GM12864 (cell line): ENCODE measurements at regions not wholly inside any gene's neighbourhood (a gene's known extent, or its start where the extent isn't known, plus 50 kb on each side); places are given as distances from the start of the nearest gene placed in this dataset.

Experiments used
- DNase-seq: peaks from one replicate; pipeline ENCODE4 v3.0.0-alpha.2; 2011; ENCODE audit warnings: low read depth
- H3K4me3 ChIP-seq: 2 replicates; pipeline ENCODE4 v1.5.1; 2011; ENCODE audit warnings: mild to moderate bottlenecking, low read depth, low read length, control low read depth
- CTCF ChIP-seq: IDR thresholded peaks from 2 replicates; pipeline ENCODE4 v1.5.1; 2011; ENCODE audit warnings: low read depth, mild to moderate bottlenecking, moderate library complexity, low read length, control low read depth, inconsistent platforms; ENCODE audit errors: missing control alignments

- DNase-seq, result no peak
- H3K4me3 ChIP-seq, result no peak overlapping the region
- TF ChIP-seq CTCF, result no peak
These were observed 171.5 kb downstream of the NUP210 start for GRCh38 chr3:13248640-13249039.

GRCh38 chr3:13245615-13245978, 172.4 kb upstream of the IQSEC1 start:
- no peak overlapping the region for H3K4me3 ChIP-seq
- TF ChIP-seq CTCF, result no peak
- no peak for DNase-seq

GRCh38 chr3:13243586-13243985, 170.4 kb upstream of the IQSEC1 start:
- DNase-seq, result no peak
- TF ChIP-seq CTCF, result no peak
- H3K4me3 ChIP-seq, result no peak overlapping the region

GRCh38 chr3:13242364-13242737, 169.1 kb upstream of the IQSEC1 start:
- TF ChIP-seq CTCF, result no peak

GRCh38 chr3:13241621-13242363, 168.6 kb upstream of the IQSEC1 start:
- TF ChIP-seq CTCF, result no peak
- no peak overlapping the region for H3K4me3 ChIP-seq
- DNase-seq, result no peak

More at GRCh38 chr3:13242364-13242737, 169.1 kb upstream of the IQSEC1 start:
- no peak overlapping the region for H3K4me3 ChIP-seq
- no peak for DNase-seq

GRCh38 chr3:13240928-13241618, 167.8 kb upstream of the IQSEC1 start:
- no peak for TF ChIP-seq CTCF
- H3K4me3 ChIP-seq, result no peak overlapping the region
- no peak for DNase-seq

GRCh38 chr3:13239467-13239760, 166.2 kb upstream of the IQSEC1 start:
- DNase-seq, result no peak
- no peak for TF ChIP-seq CTCF
- H3K4me3 ChIP-seq, result no peak overlapping the region
